GM19351 (cell line): ENCODE measurements at regions not wholly inside any gene's neighbourhood (a gene's known extent, or its start where the extent isn't known, plus 50 kb on each side); places are given as distances from the start of the nearest gene placed in this dataset.

Source experiments
- ATAC-seq: cut with Tn5 transposase; IDR thresholded peaks from one replicate; pipeline ENCODE4 v1.9.1; 2021; ENCODE audit warnings: mild to moderate bottlenecking, moderate library complexity; ENCODE audit not compliant: unreplicated experiment

GRCh38 chr14:65872536-65872935 is 460.0 kb downstream of the FUT8 start:
- ATAC-seq: no peak

- ATAC-seq: no peak
These were observed 464.6 kb downstream of the FUT8 start for GRCh38 chr14:65877166-65877565.

GRCh38 chr14:65877624-65878023 is 465.1 kb downstream of the FUT8 start:
- no peak for ATAC-seq

- ATAC-seq: no peak
These were observed 466.1 kb downstream of the FUT8 start for GRCh38 chr14:65878586-65878985.

- no peak for ATAC-seq
These were observed 466.9 kb downstream of the FUT8 start for GRCh38 chr14:65879248-65880009.

- no peak for ATAC-seq
These were observed 468.0 kb downstream of the FUT8 start for GRCh38 chr14:65880507-65880906.

- no peak for ATAC-seq
These were observed 469.1 kb downstream of the FUT8 start for GRCh38 chr14:65881642-65882041.

GRCh38 chr14:65888677-65889076 is 476.1 kb downstream of the FUT8 start:
- ATAC-seq: no peak

GRCh38 chr14:65892315-65892714 is 479.8 kb downstream of the FUT8 start:
- no peak for ATAC-seq

GRCh38 chr14:65900164-65900563 is 487.6 kb downstream of the FUT8 start:
- ATAC-seq: no peak

GRCh38 chr14:65901595-65901994 is 489.1 kb downstream of the FUT8 start:
- ATAC-seq: no peak

- no peak for ATAC-seq
These were observed 492.5 kb downstream of the FUT8 start for GRCh38 chr14:65904988-65905387.

GRCh38 chr14:65906344-65906743 is 493.8 kb downstream of the FUT8 start:
- no peak for ATAC-seq

GRCh38 chr14:65906948-65907347 is 494.4 kb downstream of the FUT8 start:
- no peak for ATAC-seq

GRCh38 chr14:65910108-65910786 is 497.7 kb downstream of the FUT8 start:
- ATAC-seq: no peak

- ATAC-seq: no peak
These were observed 502.6 kb downstream of the FUT8 start for GRCh38 chr14:65915125-65915524.

GRCh38 chr14:65916055-65916454 is 503.5 kb downstream of the FUT8 start:
- no peak for ATAC-seq

GRCh38 chr14:65920996-65921395 is 508.5 kb downstream of the FUT8 start:
- ATAC-seq: no peak

GRCh38 chr14:65922142-65922541 is 509.6 kb downstream of the FUT8 start:
- no peak for ATAC-seq

GRCh38 chr14:65926504-65926903 is 514.0 kb downstream of the FUT8 start:
- ATAC-seq: no peak

- ATAC-seq: no peak
These were observed 514.6 kb downstream of the FUT8 start for GRCh38 chr14:65926935-65927700.

GRCh38 chr14:65927931-65928356 is 515.4 kb downstream of the FUT8 start:
- ATAC-seq: no peak
